Endodermal cell (in vitro differentiated cells): ENCODE measurements at regions not wholly inside any gene's neighbourhood (a gene's known extent, or its start where the extent isn't known, plus 50 kb on each side); places are given as distances from the start of the nearest gene placed in this dataset.

Source experiments
- DNase-seq: peaks from one replicate; pipeline ENCODE4 v3.0.0-alpha.2; 2017
- H3K27ac ChIP-seq: 2 replicates; pipeline ENCODE4 v1.5.1; 2013; ENCODE audit warnings: mild to moderate bottlenecking, low read depth, low read length, moderate library complexity
- H3K27me3 ChIP-seq: 2 replicates; pipeline ENCODE4 v1.6.1; 2013; ENCODE audit warnings: mild to moderate bottlenecking, low read length, moderate library complexity; ENCODE audit not compliant: insufficient read depth, control insufficient read depth, poor library complexity, severe bottlenecking
- H3K36me3 ChIP-seq: 2 replicates; pipeline ENCODE4 v1.7.0; 2013; ENCODE audit warnings: mild to moderate bottlenecking, low read length, moderate library complexity; ENCODE audit not compliant: control insufficient read depth, insufficient read depth
- H3K4me1 ChIP-seq: one replicate; pipeline ENCODE4 v1.7.0; 2013; ENCODE audit warnings: low read length; ENCODE audit not compliant: control insufficient read depth, insufficient read depth
- H3K4me3 ChIP-seq: 2 replicates; pipeline ENCODE4 v1.5.1; 2013; ENCODE audit warnings: mild to moderate bottlenecking, low read length, moderate library complexity
- H3K9ac ChIP-seq: 2 replicates; pipeline ENCODE4 v1.6.1; 2013; ENCODE audit warnings: mild to moderate bottlenecking, low read length, moderate library complexity; ENCODE audit not compliant: poor library complexity, severe bottlenecking; ENCODE audit errors: extremely low read depth
- H3K9me3 ChIP-seq: 2 replicates; pipeline ENCODE4 v1.6.1; 2013; ENCODE audit warnings: mild to moderate bottlenecking, low read length, moderate library complexity; ENCODE audit not compliant: control insufficient read depth
- H3K27ac Mint-ChIP-seq: 2 replicates; pipeline ENCODE4 v1.8.0; 2020; ENCODE audit warnings: mixed read lengths
- H3K27me3 Mint-ChIP-seq: 2 replicates; pipeline ENCODE4 v1.8.0; 2021; ENCODE audit warnings: mild to moderate bottlenecking, mixed read lengths; ENCODE audit not compliant: insufficient read depth
- H3K36me3 Mint-ChIP-seq: 2 replicates; pipeline ENCODE4 v1.8.0; 2020; ENCODE audit warnings: low read depth, mixed read lengths
- H3K4me1 Mint-ChIP-seq: 2 replicates; pipeline ENCODE4 v1.8.0; 2020; ENCODE audit warnings: mixed read lengths
- H3K4me3 Mint-ChIP-seq: 2 replicates; pipeline ENCODE4 v1.8.0; 2020; ENCODE audit warnings: mild to moderate bottlenecking, moderate library complexity, mixed read lengths
- H3K9me3 Mint-ChIP-seq: 2 replicates; pipeline ENCODE4 v1.8.0; 2020; ENCODE audit warnings: mild to moderate bottlenecking, mixed read lengths
- CTCF ChIP-seq: fragments of 200-600 bp; sonication (generic); conservative IDR thresholded peaks from 2 replicates; pipeline ENCODE4 v1.5.0; 2021; ENCODE audit warnings: antibody characterized with exemption, mild to moderate bottlenecking
- WGBS, 2 experiments: methylation state at CpG; one replicate each; pipeline versions ENCODE4 v1.1.5 to v1.1.7; 2013; ENCODE audit warnings: missing lambda C conversion rate in 2 of 2, mixed read lengths in 1 of 2; ENCODE audit not compliant: insufficient coverage in 1 of 2, insufficient read length in 1 of 2; 5-methylcytosine and 5-hydroxymethylcytosine counted together

- Histone ChIP-seq H3K9ac (no peak overlapping the region), H3K27ac (no peak overlapping the region), H3K27me3 (no peaks in the 10 kb centered on the region), H3K36me3 (no peaks in the 10 kb centered on the region), H3K4me3 (no peak overlapping the region), H3K4me1 (no peaks in the 10 kb centered on the region), H3K9me3 (no peaks in the 10 kb centered on the region)
- no peaks in the 10 kb centered on the region for H3K4me1 Mint-ChIP-seq
- no peak overlapping the region for H3K4me3 Mint-ChIP-seq
- H3K27me3 Mint-ChIP-seq: no peaks in the 10 kb centered on the region
- H3K27ac Mint-ChIP-seq: no peak overlapping the region
- TF ChIP-seq CTCF: no peak
- no peak for DNase-seq
- H3K9me3 Mint-ChIP-seq: no peaks in the 10 kb centered on the region
- no peaks in the 10 kb centered on the region for H3K36me3 Mint-ChIP-seq
Observed at GRCh38 chr11:21659961-21660360, 532.9 kb upstream of the ANO5 start.

- H3K36me3 Mint-ChIP-seq: no peaks in the 10 kb centered on the region
- peaks cover 6% of the 10 kb centered on the region for H3K9me3 Mint-ChIP-seq
- H3K4me1 ChIP-seq: no peaks in the 10 kb centered on the region
Observed at GRCh38 chr11:21675049-21675616, 517.8 kb upstream of the ANO5 start.

GRCh38 chr11:21687643-21688042 is 505.2 kb upstream of the ANO5 start:
- Histone ChIP-seq H3K27ac (no peak overlapping the region), H3K4me3 (no peak overlapping the region), H3K36me3 (no peaks in the 10 kb centered on the region), H3K4me1 (no peaks in the 10 kb centered on the region), H3K9ac (no peak overlapping the region), H3K9me3 (no peaks in the 10 kb centered on the region), H3K27me3 (no peaks in the 10 kb centered on the region)
- 100% methylated on average over 1 of the region's 1 CpG; no CpG with 5 or more reads in 1 of the 2 experiments for WGBS, 2 experiments
- Mint-ChIP-seq H3K36me3 (no peaks in the 10 kb centered on the region), H3K9me3 (peaks cover 2% of the 10 kb centered on the region), H3K27me3 (no peaks in the 10 kb centered on the region), H3K27ac (no peak overlapping the region), H3K4me1 (peaks cover 5% of the 10 kb centered on the region), H3K4me3 (no peak overlapping the region)
- TF ChIP-seq CTCF: no peak
- DNase-seq: no peak

More at GRCh38 chr11:21675049-21675616, 517.8 kb upstream of the ANO5 start:
- Histone ChIP-seq H3K4me3 (no peak overlapping the region), H3K27me3 (no peaks in the 10 kb centered on the region), H3K36me3 (no peaks in the 10 kb centered on the region), H3K27ac (no peak overlapping the region), H3K9ac (no peak overlapping the region), H3K9me3 (peaks cover 6% of the 10 kb centered on the region)
- no peak for TF ChIP-seq CTCF
- Mint-ChIP-seq H3K27ac (no peak overlapping the region), H3K4me1 (no peaks in the 10 kb centered on the region), H3K27me3 (no peaks in the 10 kb centered on the region), H3K4me3 (no peak overlapping the region)
- 91 to 100% methylated on average over 2 to 6 of the region's 6 CpGs for WGBS, 2 experiments
- DNase-seq: no peak
